HG03469 (cell line): ENCODE measurements at regions not wholly inside any gene's neighbourhood (a gene's known extent, or its start where the extent isn't known, plus 50 kb on each side); places are given as distances from the start of the nearest gene placed in this dataset.

Experiments
- ATAC-seq: cut with Tn5 transposase; IDR thresholded peaks from one replicate; pipeline ENCODE4 v1.9.1; 2021; ENCODE audit warnings: mild to moderate bottlenecking, moderate library complexity, moderate number of reproducible peaks; ENCODE audit not compliant: unreplicated experiment

GRCh38 chr2:177072090-177072489, 140.5 kb upstream of the HNRNPA3 start:
- ATAC-seq: no peak

DNA sequence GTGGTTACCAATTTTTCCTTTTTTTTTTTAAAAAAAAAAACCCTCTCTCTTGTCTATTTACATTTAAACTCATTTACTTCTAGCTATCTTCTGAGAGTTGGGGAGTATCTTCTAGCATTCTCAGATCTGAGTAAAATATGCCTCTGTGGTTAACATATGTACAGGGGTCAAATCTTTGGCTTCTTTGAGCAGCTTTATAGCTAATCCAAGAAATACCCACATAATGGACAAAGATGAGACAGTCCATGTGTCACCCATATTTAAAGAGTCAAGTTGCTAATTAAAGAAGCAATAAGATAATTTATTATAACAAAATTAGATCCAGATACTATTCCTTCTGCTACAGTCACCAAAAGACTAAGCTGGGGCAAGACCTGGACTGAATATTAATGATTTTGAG, 139.0 kb upstream of the HNRNPA3 start:
- no peak for ATAC-seq

- ATAC-seq: no peak
These were observed 138.4 kb upstream of the HNRNPA3 start for GRCh38 chr2:177074099-177074710.

- no peak for ATAC-seq
These were observed 137.3 kb upstream of the HNRNPA3 start for GRCh38 chr2:177075254-177075653.

- ATAC-seq: no peak
These were observed 135.9 kb upstream of the HNRNPA3 start for GRCh38 chr2:177076636-177077179.

GRCh38 chr2:177077778-177078177, 134.8 kb upstream of the HNRNPA3 start:
- ATAC-seq: no peak

DNA sequence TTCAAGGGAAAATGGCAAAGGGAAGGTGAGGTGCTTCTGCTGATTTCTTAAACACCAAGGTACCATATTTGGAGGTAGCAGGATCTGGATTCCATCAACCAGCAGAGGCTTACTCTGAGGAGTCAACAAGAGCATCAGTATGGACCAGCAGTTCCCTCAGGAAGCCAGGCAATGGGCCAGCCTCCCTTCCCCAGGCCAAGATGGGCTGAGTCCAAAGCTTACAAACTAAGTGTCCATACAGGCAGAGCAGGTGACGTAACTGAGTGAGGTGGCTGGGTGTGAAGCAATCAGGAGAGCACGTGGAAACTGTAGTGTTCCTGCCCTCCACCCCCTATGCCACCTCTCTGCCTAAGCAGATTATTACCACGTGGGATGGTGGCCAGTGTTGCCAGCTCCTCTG, 134.2 kb upstream of the HNRNPA3 start:
- ATAC-seq: no peak

GRCh38 chr2:177078855-177079254, 133.7 kb upstream of the HNRNPA3 start:
- no peak for ATAC-seq

- no peak for ATAC-seq
These were observed 131.8 kb upstream of the HNRNPA3 start for GRCh38 chr2:177080746-177081284.

DNA sequence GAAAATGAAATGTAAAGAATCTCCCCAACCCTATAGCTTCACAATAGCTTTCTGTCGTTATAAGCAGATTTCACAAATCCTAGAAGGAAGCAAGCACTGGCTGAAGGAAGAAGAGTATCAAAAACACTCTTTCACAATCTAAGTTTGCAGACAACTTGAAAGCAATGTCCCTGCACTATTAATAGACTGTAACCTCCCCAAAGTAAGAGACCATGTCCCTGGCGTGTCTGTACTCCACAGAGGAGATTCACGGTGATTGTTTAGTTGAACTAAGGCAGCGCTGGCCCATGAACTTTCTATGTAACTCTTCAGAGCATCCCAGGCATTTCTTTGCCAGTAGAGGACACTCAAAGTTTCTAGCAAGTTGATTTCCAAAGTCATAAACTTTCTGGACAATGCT, 128.0 kb upstream of the HNRNPA3 start:
- no peak for ATAC-seq

GRCh38 chr2:177088529-177088928, 124.1 kb upstream of the HNRNPA3 start:
- ATAC-seq: no peak

DNA sequence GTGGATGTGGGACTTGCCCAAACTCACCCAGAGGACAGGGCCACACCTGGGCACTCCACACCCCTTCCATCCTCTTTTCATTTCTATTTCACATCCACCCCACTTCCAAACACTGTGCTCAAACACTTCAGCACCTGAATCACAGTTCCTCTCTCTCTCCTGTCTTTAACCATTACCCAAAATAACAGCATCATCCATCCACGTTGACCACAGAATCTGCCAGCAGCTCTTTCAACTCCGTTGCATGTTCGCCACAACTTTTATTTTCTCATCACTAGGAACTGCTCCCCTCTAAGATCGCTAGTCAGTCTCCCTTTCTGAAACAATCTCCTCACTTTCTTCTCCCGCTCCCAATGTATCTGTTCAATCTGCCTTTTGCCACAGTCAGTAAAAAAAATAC, 121.6 kb upstream of the HNRNPA3 start:
- no peak for ATAC-seq

GRCh38 chr2:177093371-177093770, 119.2 kb upstream of the HNRNPA3 start:
- ATAC-seq: no peak

DNA sequence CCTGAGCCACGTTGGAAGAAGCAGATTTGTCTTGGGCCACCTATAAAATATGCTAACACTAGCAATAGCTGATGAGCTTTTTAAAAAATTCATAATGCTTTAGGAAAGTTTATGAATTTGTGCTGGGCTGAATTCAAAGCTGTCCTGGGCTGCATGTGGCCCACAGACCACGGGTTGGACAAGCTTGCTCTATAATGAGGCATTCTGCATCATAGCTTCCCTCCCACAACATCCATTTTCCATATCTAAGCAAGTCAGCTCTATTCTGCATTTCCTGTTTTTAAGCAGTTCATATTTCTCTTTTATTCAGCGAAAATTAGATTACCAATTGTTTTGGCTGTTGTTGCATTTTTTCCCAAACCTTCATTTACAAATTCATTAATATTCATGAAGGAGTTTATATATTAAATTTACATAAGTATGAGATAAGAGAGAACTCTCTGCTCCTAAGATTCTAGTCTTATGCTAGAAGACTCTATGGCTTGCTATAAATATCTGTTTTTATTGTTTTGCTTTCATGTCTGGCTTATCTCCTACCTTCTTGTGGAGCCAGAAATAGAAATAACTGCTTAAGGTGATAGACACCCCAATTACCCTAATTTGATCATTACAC, 114.5 kb upstream of the HNRNPA3 start:
- ATAC-seq: no peak

DNA sequence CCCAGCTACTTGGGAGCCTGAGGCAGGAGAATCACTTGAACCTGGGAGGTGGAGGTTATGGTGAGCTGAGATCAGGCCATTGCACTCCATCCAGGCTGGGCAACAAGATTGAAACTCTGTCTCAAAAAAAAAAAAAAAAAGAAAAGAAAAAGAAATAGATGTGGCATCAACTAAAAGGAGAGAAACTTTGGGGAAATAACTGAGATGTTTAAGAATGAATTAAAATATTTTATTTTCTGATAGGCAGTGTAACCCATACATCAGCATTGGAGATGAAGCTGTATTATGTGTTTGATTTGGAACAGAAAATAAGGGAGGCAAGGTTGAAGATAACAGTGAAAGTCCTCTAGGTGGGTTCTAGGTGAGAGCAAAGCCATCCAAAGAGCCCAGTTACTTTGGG, 110.7 kb upstream of the HNRNPA3 start:
- no peak for ATAC-seq

GRCh38 chr2:177106212-177106611, 106.4 kb upstream of the HNRNPA3 start:
- ATAC-seq: no peak

DNA sequence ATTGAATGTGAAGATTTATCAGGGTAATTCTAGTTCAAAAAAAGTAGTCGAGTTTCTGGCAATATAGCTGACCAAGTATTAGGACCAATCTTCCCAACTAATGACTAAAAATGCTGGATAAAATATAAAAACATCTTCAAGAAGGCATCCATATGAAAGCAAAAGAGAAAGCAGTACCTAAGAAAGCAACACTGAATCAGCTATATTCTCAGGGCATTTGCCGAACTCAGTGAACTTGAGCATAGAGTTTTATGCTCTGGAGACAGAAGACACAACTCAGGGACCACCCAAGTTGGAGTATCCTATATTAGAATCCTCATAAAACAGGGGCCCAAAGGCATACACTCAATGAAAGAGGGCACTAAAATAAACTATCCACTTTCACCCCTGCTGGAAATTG, 103.7 kb upstream of the HNRNPA3 start:
- no peak for ATAC-seq

DNA sequence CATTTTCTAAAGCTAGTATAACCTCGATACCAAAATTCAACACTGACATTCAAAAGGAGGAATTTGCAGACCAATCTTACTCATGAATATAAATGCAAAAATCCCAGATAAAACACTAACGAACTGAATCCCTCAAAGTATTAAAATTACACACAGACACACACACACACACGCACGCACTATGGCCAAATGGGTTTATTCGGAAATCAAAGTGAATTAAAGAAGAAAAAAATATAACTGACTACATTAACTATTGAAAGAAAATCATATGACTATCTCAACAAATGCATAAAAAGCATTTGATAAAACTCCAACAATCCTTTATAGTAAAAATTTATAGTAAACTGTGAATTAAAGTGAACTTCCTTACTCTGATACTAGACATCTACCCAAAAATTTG, 97.9 kb upstream of the HNRNPA3 start:
- no peak for ATAC-seq

DNA sequence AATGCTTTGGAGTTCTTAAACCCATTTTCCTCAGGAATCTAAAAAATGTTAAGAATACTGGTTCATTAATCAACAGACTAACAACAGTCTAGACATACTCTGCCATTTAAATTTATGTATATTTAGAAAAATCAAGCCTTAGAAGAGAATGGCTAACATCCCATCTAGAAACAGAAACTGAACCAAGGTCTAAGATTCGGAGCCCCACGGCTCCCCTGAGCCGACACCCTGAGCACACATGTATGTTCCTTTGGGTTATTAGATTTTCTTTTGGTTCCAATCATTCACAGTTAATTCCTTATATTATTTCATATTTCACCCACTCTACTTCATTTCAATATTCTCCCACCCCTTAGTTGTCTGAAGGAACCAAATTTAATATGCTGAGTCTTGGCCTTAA, 94.8 kb upstream of the HNRNPA3 start:
- ATAC-seq: no peak

GRCh38 chr2:177118636-177119035, 94.0 kb upstream of the HNRNPA3 start:
- no peak for ATAC-seq

DNA sequence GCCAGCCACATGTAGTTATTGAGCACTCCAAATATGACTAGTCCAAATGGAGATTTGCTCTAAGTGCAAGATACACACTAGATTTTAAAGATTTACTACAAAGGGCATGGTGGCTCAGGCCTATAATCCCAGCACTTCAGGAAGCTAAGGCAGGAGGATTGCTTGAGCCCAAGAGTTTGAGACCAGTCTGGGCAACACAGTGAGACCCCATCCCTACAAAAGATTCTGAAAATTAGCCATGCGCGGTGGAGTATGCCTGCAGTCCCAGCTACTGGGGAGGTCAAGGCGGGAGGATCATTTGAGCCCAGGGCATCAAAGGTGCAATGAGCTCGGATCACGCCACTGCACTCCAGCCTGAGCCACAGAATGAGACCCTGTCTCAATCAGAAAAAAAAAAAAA, 93.5 kb upstream of the HNRNPA3 start:
- ATAC-seq: no peak

GRCh38 chr2:177123048-177123447, 89.5 kb upstream of the HNRNPA3 start:
- no peak for ATAC-seq
